ENCODE measurements at regions not wholly inside any gene's neighbourhood (a gene's known extent, or its start where the extent isn't known, plus 50 kb on each side); places are given as distances from the start of the nearest gene placed in this dataset.

DNA sequence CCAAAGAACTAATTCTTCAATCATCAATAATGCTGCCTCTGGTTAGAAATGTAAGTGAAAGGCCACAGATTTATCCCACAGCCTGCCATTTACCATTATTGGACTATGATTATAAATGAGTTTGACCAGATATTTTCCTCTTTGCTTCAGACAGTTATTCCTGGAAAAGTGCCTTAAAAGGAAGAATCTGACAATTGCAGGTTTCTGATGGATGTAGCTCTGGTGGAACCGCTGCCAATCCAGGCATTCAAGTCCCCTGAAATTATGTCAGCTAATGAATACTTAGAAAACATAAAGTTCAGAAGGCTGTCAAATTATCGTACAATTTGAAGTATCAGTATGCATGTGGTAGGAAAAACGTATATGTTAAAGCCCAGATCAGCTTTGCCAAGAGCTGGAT lies 78.2 kb upstream of the NR4A3 start:
- Histone ChIP-seq H3K4me3 (no peak overlapping the region), H3K27me3 (no peaks in the 10 kb centered on the region), H3K9me3 (no peaks in the 10 kb centered on the region), H3K4me1 (no peaks in the 10 kb centered on the region), H3K27ac (no peak overlapping the region), H3K36me3 (no peaks in the 10 kb centered on the region)
- DNase-seq = no peak
- no peak for ATAC-seq
- intact Hi-C loops (cut with DNase I) = no loop called here
- TF ChIP-seq, protein P1, sequence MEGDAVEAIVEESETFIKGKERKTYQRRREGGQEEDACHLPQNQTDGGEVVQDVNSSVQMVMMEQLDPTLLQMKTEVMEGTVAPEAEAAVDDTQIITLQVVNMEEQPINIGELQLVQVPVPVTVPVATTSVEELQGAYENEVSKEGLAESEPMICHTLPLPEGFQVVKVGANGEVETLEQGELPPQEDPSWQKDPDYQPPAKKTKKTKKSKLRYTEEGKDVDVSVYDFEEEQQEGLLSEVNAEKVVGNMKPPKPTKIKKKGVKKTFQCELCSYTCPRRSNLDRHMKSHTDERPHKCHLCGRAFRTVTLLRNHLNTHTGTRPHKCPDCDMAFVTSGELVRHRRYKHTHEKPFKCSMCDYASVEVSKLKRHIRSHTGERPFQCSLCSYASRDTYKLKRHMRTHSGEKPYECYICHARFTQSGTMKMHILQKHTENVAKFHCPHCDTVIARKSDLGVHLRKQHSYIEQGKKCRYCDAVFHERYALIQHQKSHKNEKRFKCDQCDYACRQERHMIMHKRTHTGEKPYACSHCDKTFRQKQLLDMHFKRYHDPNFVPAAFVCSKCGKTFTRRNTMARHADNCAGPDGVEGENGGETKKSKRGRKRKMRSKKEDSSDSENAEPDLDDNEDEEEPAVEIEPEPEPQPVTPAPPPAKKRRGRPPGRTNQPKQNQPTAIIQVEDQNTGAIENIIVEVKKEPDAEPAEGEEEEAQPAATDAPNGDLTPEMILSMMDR (IDR thresholded peaks at IDR 0.05) = no peak

DNA sequence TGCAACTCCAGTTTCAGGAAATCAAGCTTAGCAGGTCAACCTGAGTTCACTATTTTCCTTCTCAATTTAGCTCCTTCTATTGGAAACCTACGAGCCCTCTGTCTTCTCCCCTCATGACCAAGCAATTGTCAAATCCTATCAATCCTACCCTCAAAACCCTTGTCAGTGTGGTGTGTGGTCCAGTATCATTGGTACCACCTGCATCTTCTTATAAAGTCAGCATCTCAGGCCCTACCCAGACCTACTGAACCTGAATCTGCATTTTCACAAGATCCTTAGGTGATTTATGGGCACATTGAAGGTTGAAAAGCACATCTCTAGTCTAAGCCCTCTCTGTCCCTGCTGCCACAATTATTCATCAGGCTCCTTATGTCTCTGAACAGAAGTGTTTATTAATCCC lies 77.6 kb upstream of the NR4A3 start:
- DNase-seq (no peak), ATAC-seq (no peak)
- no peaks in the 10 kb centered on the region for H3K4me1 ChIP-seq
- H3K9me3 ChIP-seq = no peaks in the 10 kb centered on the region
- no peak overlapping the region for H3K27ac ChIP-seq
- intact Hi-C loops (cut with DNase I) = no loop called here
- H3K4me3 ChIP-seq = no peak overlapping the region
- H3K27me3 ChIP-seq = no peaks in the 10 kb centered on the region
- H3K36me3 ChIP-seq = no peaks in the 10 kb centered on the region
- TF ChIP-seq, protein P1 (IDR thresholded peaks at IDR 0.05) = no peak

DNA sequence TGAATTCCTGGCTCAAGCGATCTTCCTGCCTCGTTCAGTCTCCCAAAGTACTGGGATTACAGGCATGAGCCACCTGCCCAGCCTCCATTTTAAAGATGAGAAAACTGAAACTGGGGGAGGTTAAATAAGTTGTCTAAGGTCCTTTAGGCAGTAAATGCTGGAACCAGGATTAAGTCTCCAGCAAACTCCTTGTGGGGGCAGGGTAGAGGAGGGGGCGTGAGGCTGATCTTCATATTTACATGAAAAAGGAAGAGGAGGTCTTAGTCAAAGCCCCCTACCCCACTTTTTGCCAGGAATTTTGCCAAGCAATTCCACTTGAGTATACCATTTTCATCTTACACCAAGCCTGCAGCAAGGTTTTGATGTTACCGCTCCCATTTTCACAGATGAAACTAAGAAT lies 76.6 kb upstream of the NR4A3 start:
- no peak for DNase-seq
- ATAC-seq = no peak
- no peaks in the 10 kb centered on the region for H3K4me1 ChIP-seq
- H3K36me3 ChIP-seq = no peaks in the 10 kb centered on the region
- intact Hi-C loops (cut with DNase I) = no loop called here
- H3K27me3 ChIP-seq = no peaks in the 10 kb centered on the region
- H3K4me3 ChIP-seq = no peak overlapping the region
- TF ChIP-seq, protein P1 (IDR thresholded peaks at IDR 0.05) = no peak
- H3K9me3 ChIP-seq = no peaks in the 10 kb centered on the region
- no peak overlapping the region for H3K27ac ChIP-seq

DNA sequence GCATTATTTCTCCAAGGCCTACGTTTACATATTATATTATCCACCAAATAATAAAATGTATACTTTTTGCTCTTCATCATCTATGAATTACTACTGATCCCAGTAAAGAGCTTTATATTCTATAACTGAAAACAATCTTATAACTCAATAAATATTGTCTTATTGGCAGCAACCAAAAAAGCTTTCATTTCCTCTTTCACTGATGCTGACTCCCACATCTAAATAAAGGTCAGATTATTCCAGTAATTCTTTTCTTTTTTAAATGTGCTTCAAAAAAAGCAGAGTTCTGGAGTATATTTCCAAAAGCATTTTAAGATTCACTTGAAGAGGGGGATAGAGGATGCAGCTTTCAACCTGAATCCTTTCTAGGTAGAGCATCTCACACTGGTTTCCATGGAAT lies 75.3 kb upstream of the NR4A3 start:
- no peak for ATAC-seq
- DNase-seq = no peak
- Histone ChIP-seq H3K27me3 (no peaks in the 10 kb centered on the region), H3K4me3 (no peak overlapping the region), H3K27ac (no peak overlapping the region), H3K36me3 (no peaks in the 10 kb centered on the region), H3K4me1 (no peaks in the 10 kb centered on the region), H3K9me3 (no peaks in the 10 kb centered on the region)
- intact Hi-C loops (cut with DNase I) = no loop called here
- TF ChIP-seq, protein P1 (IDR thresholded peaks at IDR 0.05) = no peak

DNA sequence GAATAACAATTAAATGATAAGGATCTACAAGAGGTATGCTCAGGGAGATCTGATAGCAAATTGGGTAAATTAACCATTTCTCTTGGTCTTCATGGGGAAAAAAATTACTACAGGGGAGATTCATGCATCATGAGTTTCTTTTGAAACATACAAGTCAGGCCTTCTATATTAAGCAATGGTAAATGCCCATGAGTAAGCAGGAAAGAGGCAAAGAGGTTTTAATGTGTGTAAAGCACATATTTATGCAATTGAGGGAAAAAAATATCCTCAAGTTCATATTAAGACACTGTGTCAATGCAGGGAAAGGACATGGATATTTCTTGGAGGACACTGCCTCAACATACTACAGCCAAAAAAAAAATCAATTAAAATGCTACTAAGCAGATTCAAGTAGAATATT lies 73.4 kb upstream of the NR4A3 start:
- no peaks in the 10 kb centered on the region for H3K4me1 ChIP-seq
- H3K27me3 ChIP-seq = no peaks in the 10 kb centered on the region
- no peaks in the 10 kb centered on the region for H3K36me3 ChIP-seq
- H3K4me3 ChIP-seq = no peak overlapping the region
- DNase-seq (no peak), ATAC-seq (peak; percentile 32)
- intact Hi-C loops (cut with DNase I) = no loop called here
- TF ChIP-seq, protein P1 (IDR thresholded peaks at IDR 0.05) = no peak
- H3K9me3 ChIP-seq = no peaks in the 10 kb centered on the region
- peak overlapping the region in 1 of 2 donors; percentile 3 for H3K27ac ChIP-seq

Measured in left lung (tissue), 4 donors.